ENCODE measurements at regions not wholly inside any gene's neighbourhood (a gene's known extent, or its start where the extent isn't known, plus 50 kb on each side); places are given as distances from the start of the nearest gene placed in this dataset.

- Mint-ChIP-seq H3K4me1 (no peaks in the 10 kb centered on the region), H3K27ac (no peak overlapping the region), H3K4me3 (no peak overlapping the region), H3K36me3 (ENCODE audit: low read depth) (no peaks in the 10 kb centered on the region), H3K9me3 (peaks cover 4% of the 10 kb centered on the region), H3K27me3 (peaks cover 18% of the 10 kb centered on the region)
- intact Hi-C loops (cut with micrococcal nuclease): no loop called here
- TF ChIP-seq CTCF (IDR thresholded peaks at IDR 0.05): no peak
- no peak for ATAC-seq (ENCODE audit: low read depth)
- CTCF ChIA-PET: no interaction called here
- POLR2A ChIA-PET: no interaction called here
- DNase-seq: no peak
These were observed 82.8 kb upstream of the TMEM18 start for GRCh38 chr2:760001-760400.

- POLR2A ChIA-PET: no interaction called here
- intact Hi-C loops (cut with micrococcal nuclease): no loop called here
- Mint-ChIP-seq H3K36me3 (ENCODE audit: low read depth) (no peaks in the 10 kb centered on the region), H3K9me3 (peaks cover 4% of the 10 kb centered on the region), H3K4me3 (no peak overlapping the region), H3K4me1 (no peaks in the 10 kb centered on the region), H3K27me3 (peaks cover 20% of the 10 kb centered on the region), H3K27ac (no peak overlapping the region)
- DNase-seq: no peak
- CTCF ChIA-PET: no interaction called here
- no peak for TF ChIP-seq CTCF (IDR thresholded peaks at IDR 0.05)
- ATAC-seq (ENCODE audit: low read depth): no peak
These were observed 81.0 kb upstream of the TMEM18 start for GRCh38 chr2:758073-758820.

- Mint-ChIP-seq H3K27me3 (peaks cover 28% of the 10 kb centered on the region), H3K27ac (no peak overlapping the region), H3K36me3 (ENCODE audit: low read depth) (no peaks in the 10 kb centered on the region), H3K9me3 (peaks cover 4% of the 10 kb centered on the region), H3K4me1 (no peaks in the 10 kb centered on the region), H3K4me3 (no peak overlapping the region)
- ATAC-seq (ENCODE audit: low read depth) (no peak), DNase-seq (no peak)
- POLR2A ChIA-PET: no interaction called here
- intact Hi-C loops (cut with micrococcal nuclease): no loop called here
- CTCF ChIA-PET: no interaction called here
- TF ChIP-seq CTCF (IDR thresholded peaks at IDR 0.05): no peak
These were observed 75.9 kb upstream of the TMEM18 start for GRCh38 chr2:753123-753522.

- Mint-ChIP-seq H3K27me3 (peaks cover 31% of the 10 kb centered on the region), H3K4me1 (no peaks in the 10 kb centered on the region)
- intact Hi-C loops (cut with micrococcal nuclease): no loop called here
These were observed 74.3 kb upstream of the TMEM18 start for GRCh38 chr2:751474-751873.

GRCh38 chr2:750628-751027 lies 73.4 kb upstream of the TMEM18 start:
- Mint-ChIP-seq H3K4me3 (no peak overlapping the region), H3K27ac (no peak overlapping the region), H3K4me1 (no peaks in the 10 kb centered on the region), H3K27me3 (peaks cover 27% of the 10 kb centered on the region), H3K36me3 (ENCODE audit: low read depth) (no peaks in the 10 kb centered on the region), H3K9me3 (peaks cover 1% of the 10 kb centered on the region)
- ATAC-seq (ENCODE audit: low read depth) (no peak), DNase-seq (no peak)
- CTCF ChIA-PET: no interaction called here
- TF ChIP-seq CTCF (IDR thresholded peaks at IDR 0.05): no peak
- POLR2A ChIA-PET: no interaction called here
- intact Hi-C loops (cut with micrococcal nuclease): no loop called here

More at GRCh38 chr2:751474-751873, 74.3 kb upstream of the TMEM18 start:
- no peaks in the 10 kb centered on the region for H3K9me3 Mint-ChIP-seq
- H3K27ac Mint-ChIP-seq: no peak overlapping the region
- ChIA-PET CTCF (no interaction called here), POLR2A (no interaction called here)
- no peak for TF ChIP-seq CTCF (IDR thresholded peaks at IDR 0.05)
- ATAC-seq (ENCODE audit: low read depth) (no peak), DNase-seq (no peak)
- H3K36me3 Mint-ChIP-seq (ENCODE audit: low read depth): no peaks in the 10 kb centered on the region
- no peak overlapping the region for H3K4me3 Mint-ChIP-seq

Measured in activated B cell treated with CpG ODN at 0.5 μM for 24 hours (primary cell).